ENCODE measurements at regions not wholly inside any gene's neighbourhood (a gene's known extent, or its start where the extent isn't known, plus 50 kb on each side); places are given as distances from the start of the nearest gene placed in this dataset.

- H3K9me3 Mint-ChIP-seq = no peaks in the 10 kb centered on the region
- POLR2A ChIA-PET = no interaction called here
- H3K27ac Mint-ChIP-seq = no peak overlapping the region
- peaks cover 4% of the 10 kb centered on the region; the same call in 1 of the 2 replicates for H3K36me3 Mint-ChIP-seq
- DNase-seq (ENCODE audit: low spot score) (no peak), ATAC-seq (no peak)
- peaks cover 20% of the 10 kb centered on the region for H3K4me1 Mint-ChIP-seq
- H3K27me3 Mint-ChIP-seq (ENCODE audit: low read depth) = no peaks in the 10 kb centered on the region
- TF ChIP-seq RELA (CRISPR knock-in tag; IDR thresholded peaks at IDR 0.05; ENCODE audit: borderline replicate concordance) (no peak), NFYB (CRISPR knock-in tag; conservative IDR thresholded peaks at IDR 0.05; ENCODE audit: low read depth) (no peak), SP1 (CRISPR knock-in tag; conservative IDR thresholded peaks at IDR 0.05) (no peak), JUN (CRISPR knock-in tag; IDR thresholded peaks at IDR 0.05) (no peak), ZBTB21 (CRISPR knock-in tag; IDR thresholded peaks at IDR 0.05; ENCODE audit: borderline replicate concordance) (no peak), PRDM15 (CRISPR knock-in tag; IDR thresholded peaks at IDR 0.05) (no peak), ZNF232 (CRISPR knock-in tag; IDR thresholded peaks at IDR 0.05) (no peak), NR2C2 (CRISPR knock-in tag; IDR thresholded peaks at IDR 0.05) (no peak), NR3C1 (CRISPR knock-in tag; conservative IDR thresholded peaks at IDR 0.05; ENCODE audit: low read depth) (no peak), GRHL2 (CRISPR knock-in tag; IDR thresholded peaks at IDR 0.05; ENCODE audit: insufficient replicate concordance, severe bottlenecking) (no peak), MYBL2 (CRISPR knock-in tag; IDR thresholded peaks at IDR 0.05) (no peak), ATF6 (CRISPR knock-in tag; IDR thresholded peaks at IDR 0.05) (no peak)
- TF ChIP-seq, protein P1, sequence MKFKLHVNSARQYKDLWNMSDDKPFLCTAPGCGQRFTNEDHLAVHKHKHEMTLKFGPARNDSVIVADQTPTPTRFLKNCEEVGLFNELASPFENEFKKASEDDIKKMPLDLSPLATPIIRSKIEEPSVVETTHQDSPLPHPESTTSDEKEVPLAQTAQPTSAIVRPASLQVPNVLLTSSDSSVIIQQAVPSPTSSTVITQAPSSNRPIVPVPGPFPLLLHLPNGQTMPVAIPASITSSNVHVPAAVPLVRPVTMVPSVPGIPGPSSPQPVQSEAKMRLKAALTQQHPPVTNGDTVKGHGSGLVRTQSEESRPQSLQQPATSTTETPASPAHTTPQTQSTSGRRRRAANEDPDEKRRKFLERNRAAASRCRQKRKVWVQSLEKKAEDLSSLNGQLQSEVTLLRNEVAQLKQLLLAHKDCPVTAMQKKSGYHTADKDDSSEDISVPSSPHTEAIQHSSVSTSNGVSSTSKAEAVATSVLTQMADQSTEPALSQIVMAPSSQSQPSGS (CRISPR knock-in tag; IDR thresholded peaks at IDR 0.05; ENCODE audit: borderline replicate concordance, low read depth) = no peak
- TF ChIP-seq, protein P2, sequence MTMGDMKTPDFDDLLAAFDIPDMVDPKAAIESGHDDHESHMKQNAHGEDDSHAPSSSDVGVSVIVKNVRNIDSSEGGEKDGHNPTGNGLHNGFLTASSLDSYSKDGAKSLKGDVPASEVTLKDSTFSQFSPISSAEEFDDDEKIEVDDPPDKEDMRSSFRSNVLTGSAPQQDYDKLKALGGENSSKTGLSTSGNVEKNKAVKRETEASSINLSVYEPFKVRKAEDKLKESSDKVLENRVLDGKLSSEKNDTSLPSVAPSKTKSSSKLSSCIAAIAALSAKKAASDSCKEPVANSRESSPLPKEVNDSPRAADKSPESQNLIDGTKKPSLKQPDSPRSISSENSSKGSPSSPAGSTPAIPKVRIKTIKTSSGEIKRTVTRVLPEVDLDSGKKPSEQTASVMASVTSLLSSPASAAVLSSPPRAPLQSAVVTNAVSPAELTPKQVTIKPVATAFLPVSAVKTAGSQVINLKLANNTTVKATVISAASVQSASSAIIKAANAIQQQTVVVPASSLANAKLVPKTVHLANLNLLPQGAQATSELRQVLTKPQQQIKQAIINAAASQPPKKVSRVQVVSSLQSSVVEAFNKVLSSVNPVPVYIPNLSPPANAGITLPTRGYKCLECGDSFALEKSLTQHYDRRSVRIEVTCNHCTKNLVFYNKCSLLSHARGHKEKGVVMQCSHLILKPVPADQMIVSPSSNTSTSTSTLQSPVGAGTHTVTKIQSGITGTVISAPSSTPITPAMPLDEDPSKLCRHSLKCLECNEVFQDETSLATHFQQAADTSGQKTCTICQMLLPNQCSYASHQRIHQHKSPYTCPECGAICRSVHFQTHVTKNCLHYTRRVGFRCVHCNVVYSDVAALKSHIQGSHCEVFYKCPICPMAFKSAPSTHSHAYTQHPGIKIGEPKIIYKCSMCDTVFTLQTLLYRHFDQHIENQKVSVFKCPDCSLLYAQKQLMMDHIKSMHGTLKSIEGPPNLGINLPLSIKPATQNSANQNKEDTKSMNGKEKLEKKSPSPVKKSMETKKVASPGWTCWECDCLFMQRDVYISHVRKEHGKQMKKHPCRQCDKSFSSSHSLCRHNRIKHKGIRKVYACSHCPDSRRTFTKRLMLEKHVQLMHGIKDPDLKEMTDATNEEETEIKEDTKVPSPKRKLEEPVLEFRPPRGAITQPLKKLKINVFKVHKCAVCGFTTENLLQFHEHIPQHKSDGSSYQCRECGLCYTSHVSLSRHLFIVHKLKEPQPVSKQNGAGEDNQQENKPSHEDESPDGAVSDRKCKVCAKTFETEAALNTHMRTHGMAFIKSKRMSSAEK (CRISPR knock-in tag; IDR thresholded peaks at IDR 0.05; ENCODE audit: borderline replicate concordance) = no peak
- TF ChIP-seq, protein P3, sequence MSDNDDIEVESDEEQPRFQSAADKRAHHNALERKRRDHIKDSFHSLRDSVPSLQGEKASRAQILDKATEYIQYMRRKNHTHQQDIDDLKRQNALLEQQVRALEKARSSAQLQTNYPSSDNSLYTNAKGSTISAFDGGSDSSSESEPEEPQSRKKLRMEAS (CRISPR knock-in tag; IDR thresholded peaks at IDR 0.05) = no peak
- TF ChIP-seq, protein P4, sequence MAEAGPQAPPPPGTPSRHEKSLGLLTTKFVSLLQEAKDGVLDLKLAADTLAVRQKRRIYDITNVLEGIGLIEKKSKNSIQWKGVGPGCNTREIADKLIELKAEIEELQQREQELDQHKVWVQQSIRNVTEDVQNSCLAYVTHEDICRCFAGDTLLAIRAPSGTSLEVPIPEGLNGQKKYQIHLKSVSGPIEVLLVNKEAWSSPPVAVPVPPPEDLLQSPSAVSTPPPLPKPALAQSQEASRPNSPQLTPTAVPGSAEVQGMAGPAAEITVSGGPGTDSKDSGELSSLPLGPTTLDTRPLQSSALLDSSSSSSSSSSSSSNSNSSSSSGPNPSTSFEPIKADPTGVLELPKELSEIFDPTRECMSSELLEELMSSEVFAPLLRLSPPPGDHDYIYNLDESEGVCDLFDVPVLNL (CRISPR knock-in tag; IDR thresholded peaks at IDR 0.05; ENCODE audit: borderline replicate concordance, low read depth) = no peak
- CTCF ChIA-PET = interaction anchor here (0.6 kb wide), 1 partner anchor 67 kb away, joined by 3 read pairs; no protein-coding TSS in a partner anchor
- H3K4me3 Mint-ChIP-seq = no peak overlapping the region
These were observed 249.9 kb downstream of the MEX3B start for GRCh38 chr15:81795899-81796298.
